22Rv1 (cell line): ENCODE measurements at regions not wholly inside any gene's neighbourhood (a gene's known extent, or its start where the extent isn't known, plus 50 kb on each side); places are given as distances from the start of the nearest gene placed in this dataset.

Source experiments
- ZFX ChIP-seq: fragments of 450-650 bp; IDR thresholded peaks from 2 replicates; pipeline ENCODE4 v1.6.1; 2017; ENCODE audit warnings: antibody characterized with exemption, borderline replicate concordance
- TF ChIP-seq, protein P1 (sequence below): fragments of 450-650 bp; IDR thresholded peaks from 2 replicates; pipeline ENCODE4 v1.5.1; 2017; ENCODE audit warnings: mild to moderate bottlenecking

DNA sequence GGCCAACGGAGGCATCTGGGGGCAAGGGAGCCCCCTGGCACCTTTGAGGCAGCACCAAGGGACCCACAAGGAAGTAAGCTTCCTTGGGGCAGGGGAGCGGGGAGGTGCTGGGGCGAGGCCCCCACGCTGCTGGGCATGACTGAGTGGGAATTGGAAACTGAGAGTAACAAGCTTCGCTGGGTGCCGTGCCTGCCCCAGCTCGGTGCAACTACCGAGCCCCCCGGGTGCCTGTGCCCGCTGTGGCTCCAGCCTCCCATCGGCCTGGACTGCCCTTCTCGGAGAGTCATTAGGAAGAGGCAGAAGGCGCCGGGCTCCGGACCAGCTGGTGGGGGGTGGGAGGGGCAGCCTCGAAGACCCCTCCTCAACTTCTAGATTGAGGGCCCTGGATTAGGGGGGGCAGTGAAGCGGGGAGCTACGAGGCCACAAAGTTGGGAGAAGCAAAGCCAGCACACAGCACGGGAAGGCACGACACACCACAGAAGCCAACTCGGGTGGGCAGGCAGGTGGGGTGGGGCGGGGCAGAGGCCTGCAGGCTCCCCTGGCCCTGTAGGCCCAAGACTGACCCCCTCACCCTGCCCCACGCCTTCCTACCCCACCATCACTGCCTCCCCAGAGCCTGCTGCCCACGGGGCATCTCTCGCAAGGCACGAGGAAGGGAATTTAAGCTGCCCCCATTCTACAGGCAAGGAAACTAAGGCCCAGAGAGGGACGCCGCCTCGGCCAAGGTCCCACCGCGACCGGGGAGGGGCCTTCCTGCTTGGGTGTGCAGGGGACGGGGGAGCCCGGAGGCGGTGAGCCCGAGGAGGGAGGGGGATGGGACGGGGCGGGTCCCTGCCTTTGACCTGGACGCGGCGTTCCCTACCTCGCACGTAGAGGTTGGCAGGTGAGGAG is 83.2 kb downstream of the PTPRS start:
- TF ChIP-seq ZFX, result no peak
- TF ChIP-seq, protein P1, sequence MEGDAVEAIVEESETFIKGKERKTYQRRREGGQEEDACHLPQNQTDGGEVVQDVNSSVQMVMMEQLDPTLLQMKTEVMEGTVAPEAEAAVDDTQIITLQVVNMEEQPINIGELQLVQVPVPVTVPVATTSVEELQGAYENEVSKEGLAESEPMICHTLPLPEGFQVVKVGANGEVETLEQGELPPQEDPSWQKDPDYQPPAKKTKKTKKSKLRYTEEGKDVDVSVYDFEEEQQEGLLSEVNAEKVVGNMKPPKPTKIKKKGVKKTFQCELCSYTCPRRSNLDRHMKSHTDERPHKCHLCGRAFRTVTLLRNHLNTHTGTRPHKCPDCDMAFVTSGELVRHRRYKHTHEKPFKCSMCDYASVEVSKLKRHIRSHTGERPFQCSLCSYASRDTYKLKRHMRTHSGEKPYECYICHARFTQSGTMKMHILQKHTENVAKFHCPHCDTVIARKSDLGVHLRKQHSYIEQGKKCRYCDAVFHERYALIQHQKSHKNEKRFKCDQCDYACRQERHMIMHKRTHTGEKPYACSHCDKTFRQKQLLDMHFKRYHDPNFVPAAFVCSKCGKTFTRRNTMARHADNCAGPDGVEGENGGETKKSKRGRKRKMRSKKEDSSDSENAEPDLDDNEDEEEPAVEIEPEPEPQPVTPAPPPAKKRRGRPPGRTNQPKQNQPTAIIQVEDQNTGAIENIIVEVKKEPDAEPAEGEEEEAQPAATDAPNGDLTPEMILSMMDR, result no peak
